B cell (primary cell): ENCODE measurements at regions not wholly inside any gene's neighbourhood (a gene's known extent, or its start where the extent isn't known, plus 50 kb on each side); places are given as distances from the start of the nearest gene placed in this dataset.

Experiments used
- CTCF ChIP-seq: fragments of 200-600 bp; IDR thresholded peaks from one replicate; pipeline ENCODE4 v1.8.0; 2022; ENCODE audit warnings: antibody characterized with exemption, mild to moderate bottlenecking
- EZH2 ChIP-seq: IDR thresholded peaks from 2 replicates; pipeline ENCODE4 v1.6.1; 2012; ENCODE audit warnings: borderline replicate concordance, low read depth, mild to moderate bottlenecking, moderate library complexity, low read length; ENCODE audit not compliant: insufficient read depth, poor library complexity, severe bottlenecking

GRCh38 chr4:138941037-138941436, 74.5 kb upstream of the NOCT start:
- no peak for TF ChIP-seq CTCF
- no peak for TF ChIP-seq EZH2
